Gastroesophageal sphincter (tissue), 4 donors: ENCODE measurements at regions not wholly inside any gene's neighbourhood (a gene's known extent, or its start where the extent isn't known, plus 50 kb on each side); places are given as distances from the start of the nearest gene placed in this dataset.

ENCODE experiments used
- ATAC-seq: fragments of 150-250 bp; one replicate; pipeline ENCODE4 v1.9.1; 2016; ENCODE audit warnings: mild to moderate bottlenecking, moderate library complexity
- H3K27ac ChIP-seq, 4 donors: fragments of 200-600 bp; sonication (generic) in 3 of 4; 1 replicate in 3 of 4; 2 replicates in 1 of 4; pipeline ENCODE4 v1.5.1; 2016 to 2019
- H3K27me3 ChIP-seq: fragments of 200-600 bp; sonication (generic); one replicate; pipeline ENCODE4 v1.5.1; 2019
- H3K36me3 ChIP-seq, 2 donors: fragments of 200-600 bp; sonication (generic); one replicate each; pipeline ENCODE4 v1.5.1; 2019; ENCODE audit warnings: control low read depth in 1 of 2
- H3K4me1 ChIP-seq, 3 donors: fragments of 200-600 bp; sonication (generic); 1 replicate in 2 of 3; 2 replicates in 1 of 3; pipeline ENCODE4 v1.5.1; 2016 to 2019; ENCODE audit warnings: control low read depth in 2 of 3
- H3K4me3 ChIP-seq, 2 donors: fragments of 200-600 bp; sonication (generic); one replicate each; pipeline ENCODE4 v1.5.1; 2019; ENCODE audit warnings: mild to moderate bottlenecking in 1 of 2, moderate library complexity in 1 of 2
- H3K9me3 ChIP-seq, 3 donors: fragments of 200-600 bp; sonication (generic); one replicate each; pipeline ENCODE4 v1.5.1; 2017 to 2019; ENCODE audit warnings: control low read depth in 2 of 3
- CTCF ChIP-seq, 4 experiments: fragments of 200-600 bp in 2 of 4; fragments of 450-650 bp in 2 of 4; sonication (generic) in 1 of 4; IDR thresholded peaks; one replicate each; pipeline ENCODE4 v1.5.1; 2017 to 2019; ENCODE audit warnings: antibody characterized with exemption in 4 of 4, mild to moderate bottlenecking in 2 of 4, moderate library complexity in 2 of 4
- EP300 ChIP-seq: sonication (generic); formaldehyde crosslinking; IDR thresholded peaks from one replicate; pipeline ENCODE4 v1.6.1; 2017; ENCODE audit warnings: antibody characterized with exemption, mild to moderate bottlenecking
- POLR2A ChIP-seq, 2 donors: fragments of 450-650 bp; IDR thresholded peaks; one replicate each; pipeline ENCODE4 v1.6.1; 2017; ENCODE audit warnings: antibody characterized with exemption in 2 of 2, mild to moderate bottlenecking in 2 of 2, moderate library complexity in 1 of 2
- POLR2AphosphoS5 ChIP-seq: sonication (generic); formaldehyde crosslinking; IDR thresholded peaks from one replicate; pipeline ENCODE4 v1.6.1; 2017; ENCODE audit warnings: antibody characterized with exemption
- WGBS, 2 donors: methylation state at CpG; one replicate each; pipeline ENCODE4 v1.1.5; 2018; ENCODE audit warnings: low coverage in 1 of 2; 5-methylcytosine and 5-hydroxymethylcytosine counted together

- H3K27ac ChIP-seq, result no peak overlapping the region
- no peaks in the 10 kb centered on the region for H3K4me1 ChIP-seq
- ATAC-seq, result no peak
- no peaks in the 10 kb centered on the region for H3K36me3 ChIP-seq
- TF ChIP-seq POLR2A (IDR thresholded peaks at IDR 0.05) (no peak), EP300 (no peak), CTCF (IDR thresholded peaks at IDR 0.05) (no peak), POLR2AphosphoS5 (no peak)
- H3K4me3 ChIP-seq, result no peak overlapping the region
- no peaks in the 10 kb centered on the region for H3K27me3 ChIP-seq
- H3K9me3 ChIP-seq, result no peaks in the 10 kb centered on the region
- 54 to 81% methylated on average over 3 of the region's 3 CpGs for WGBS, 2 donors
Measured at GRCh38 chr5:107284822-107285525, 385.8 kb downstream of the EFNA5 start.

- WGBS, 2 donors, result 55 to 75% methylated on average over 2 of the region's 2 CpGs
- Histone ChIP-seq H3K27ac (no peak overlapping the region), H3K4me1 (no peaks in the 10 kb centered on the region), H3K4me3 (no peak overlapping the region), H3K36me3 (no peaks in the 10 kb centered on the region), H3K9me3 (no peaks in the 10 kb centered on the region), H3K27me3 (no peaks in the 10 kb centered on the region)
- TF ChIP-seq POLR2A (IDR thresholded peaks at IDR 0.05), result no peak
- TF ChIP-seq CTCF (IDR thresholded peaks at IDR 0.05), result no peak
- TF ChIP-seq EP300, result no peak
- no peak for TF ChIP-seq POLR2AphosphoS5
- ATAC-seq, result no peak
Measured at GRCh38 chr5:107282061-107282460, 388.7 kb downstream of the EFNA5 start.

- TF ChIP-seq EP300, result no peak
- TF ChIP-seq CTCF (IDR thresholded peaks at IDR 0.05), result no peak
- TF ChIP-seq POLR2A (IDR thresholded peaks at IDR 0.05), result no peak
- no peak for TF ChIP-seq POLR2AphosphoS5
- H3K27me3 ChIP-seq, result no peaks in the 10 kb centered on the region
- no peak overlapping the region for H3K4me3 ChIP-seq
- no peaks in the 10 kb centered on the region for H3K36me3 ChIP-seq
- ATAC-seq, result no peak
- no peaks in the 10 kb centered on the region for H3K9me3 ChIP-seq
- WGBS, 2 donors, result 45 to 66% methylated on average over 4 of the region's 4 CpGs
- H3K4me1 ChIP-seq, result no peaks in the 10 kb centered on the region
- no peak overlapping the region for H3K27ac ChIP-seq
Measured at GRCh38 chr5:107278774-107279173, 392.0 kb downstream of the EFNA5 start.

GRCh38 chr5:107277485-107278125 lies 393.1 kb downstream of the EFNA5 start:
- Histone ChIP-seq H3K36me3 (no peaks in the 10 kb centered on the region), H3K4me1 (no peaks in the 10 kb centered on the region), H3K27ac (no peak overlapping the region), H3K27me3 (no peaks in the 10 kb centered on the region), H3K4me3 (no peak overlapping the region), H3K9me3 (no peaks in the 10 kb centered on the region)
- TF ChIP-seq POLR2A (IDR thresholded peaks at IDR 0.05) (no peak), POLR2AphosphoS5 (no peak), CTCF (IDR thresholded peaks at IDR 0.05) (no peak), EP300 (no peak)
- no peak for ATAC-seq
- WGBS, 2 donors, result 88 to 92% methylated on average over 2 to 5 of the region's 5 CpGs

- Histone ChIP-seq H3K27me3 (no peaks in the 10 kb centered on the region), H3K27ac (no peak overlapping the region), H3K4me1 (no peaks in the 10 kb centered on the region), H3K36me3 (no peaks in the 10 kb centered on the region), H3K9me3 (no peaks in the 10 kb centered on the region), H3K4me3 (no peak overlapping the region)
- ATAC-seq, result no peak
- WGBS, 2 donors, result 0 to 25% methylated on average over 1 of the region's 1 CpG
- TF ChIP-seq POLR2A (IDR thresholded peaks at IDR 0.05) (no peak), EP300 (no peak), CTCF (IDR thresholded peaks at IDR 0.05) (no peak), POLR2AphosphoS5 (no peak)
Measured at GRCh38 chr5:107275333-107275732, 395.4 kb downstream of the EFNA5 start.
